ENCODE measurements at regions not wholly inside any gene's neighbourhood (a gene's known extent, or its start where the extent isn't known, plus 50 kb on each side); places are given as distances from the start of the nearest gene placed in this dataset.
"Not testable (repeated sequence)": the region's sequence is repeated elsewhere in the genome, so short reads cannot be mapped to it uniquely, and the experiment has no call there.

DNA sequence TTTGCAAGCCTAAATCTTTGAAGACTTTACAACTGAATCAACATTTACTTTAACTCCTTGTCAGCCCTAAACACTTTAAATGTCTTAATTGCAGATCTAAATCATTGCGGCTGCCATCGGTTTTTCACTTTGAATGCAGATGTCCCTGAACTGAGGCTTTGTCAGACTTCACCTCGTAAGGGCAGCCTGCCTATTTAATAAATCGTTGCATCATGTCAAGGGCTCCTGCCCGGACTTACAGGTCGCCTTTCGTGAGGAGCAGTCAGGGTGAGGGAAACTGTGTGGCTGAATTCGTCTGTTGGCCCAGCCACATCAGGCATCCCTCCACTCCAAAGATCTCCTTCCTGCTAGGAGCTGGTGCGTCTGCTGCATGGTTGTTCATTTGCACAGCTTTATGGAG, 368.2 kb upstream of the NPVF start:
- TF ChIP-seq, protein P1, sequence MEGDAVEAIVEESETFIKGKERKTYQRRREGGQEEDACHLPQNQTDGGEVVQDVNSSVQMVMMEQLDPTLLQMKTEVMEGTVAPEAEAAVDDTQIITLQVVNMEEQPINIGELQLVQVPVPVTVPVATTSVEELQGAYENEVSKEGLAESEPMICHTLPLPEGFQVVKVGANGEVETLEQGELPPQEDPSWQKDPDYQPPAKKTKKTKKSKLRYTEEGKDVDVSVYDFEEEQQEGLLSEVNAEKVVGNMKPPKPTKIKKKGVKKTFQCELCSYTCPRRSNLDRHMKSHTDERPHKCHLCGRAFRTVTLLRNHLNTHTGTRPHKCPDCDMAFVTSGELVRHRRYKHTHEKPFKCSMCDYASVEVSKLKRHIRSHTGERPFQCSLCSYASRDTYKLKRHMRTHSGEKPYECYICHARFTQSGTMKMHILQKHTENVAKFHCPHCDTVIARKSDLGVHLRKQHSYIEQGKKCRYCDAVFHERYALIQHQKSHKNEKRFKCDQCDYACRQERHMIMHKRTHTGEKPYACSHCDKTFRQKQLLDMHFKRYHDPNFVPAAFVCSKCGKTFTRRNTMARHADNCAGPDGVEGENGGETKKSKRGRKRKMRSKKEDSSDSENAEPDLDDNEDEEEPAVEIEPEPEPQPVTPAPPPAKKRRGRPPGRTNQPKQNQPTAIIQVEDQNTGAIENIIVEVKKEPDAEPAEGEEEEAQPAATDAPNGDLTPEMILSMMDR (IDR thresholded peaks at IDR 0.05; ENCODE audit: borderline replicate concordance, extremely low read depth, insufficient read depth), result no peak
- Histone ChIP-seq H3K36me3 (ENCODE audit: control insufficient read depth in 2 of 3, insufficient read depth in 3 of 3, low read length in 3 of 3) (no peaks in the 10 kb centered on the region), H3K9ac (ENCODE audit: low read length in 3 of 3) (no peak overlapping the region), H3K27me3 (ENCODE audit: control insufficient read depth, insufficient read depth, low read length) (no peaks in the 10 kb centered on the region), H3K4me3 (ENCODE audit: low read length in 3 of 3) (no peak overlapping the region), H3K4me1 (ENCODE audit: control insufficient read depth in 2 of 3, insufficient read depth in 2 of 3, low read depth in 1 of 3, low read length in 3 of 3) (no peaks in the 10 kb centered on the region), H3K9me3 (ENCODE audit: control insufficient read depth in 2 of 3, insufficient read depth in 1 of 3, low read length in 3 of 3) (no peaks in the 10 kb centered on the region), H3K27ac (ENCODE audit: low read depth in 2 of 2, low read length in 2 of 2) (no peak overlapping the region)
- DNase-seq (peak in 3 of 5 donors; percentile 26 to 61 (median 55)), FAIRE-seq (no peak)
- intact Hi-C loops (cut with DNase I), result no loop called here

DNA sequence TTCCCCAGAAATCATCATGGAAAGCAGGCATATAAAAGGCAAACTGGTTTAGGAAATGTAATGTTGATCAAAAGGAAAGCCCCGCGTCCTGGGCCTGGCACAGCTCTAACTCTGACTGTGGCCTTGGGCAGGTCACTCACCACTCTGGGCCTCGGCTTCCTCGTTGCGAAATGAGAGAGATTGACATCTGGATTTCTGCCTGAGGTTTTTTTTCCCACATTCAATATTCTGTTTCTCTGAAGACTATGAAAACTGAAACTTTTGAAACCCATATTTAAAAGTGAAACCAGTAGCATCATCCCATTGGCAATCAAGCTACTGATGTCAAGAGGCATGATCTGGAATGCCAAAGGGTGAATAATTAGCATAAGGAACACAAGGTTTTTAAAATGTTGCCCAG, 369.7 kb upstream of the NPVF start:
- FAIRE-seq, result no peak
- no peak for DNase-seq
- TF ChIP-seq, protein P1 (IDR thresholded peaks at IDR 0.05; ENCODE audit: borderline replicate concordance, extremely low read depth, insufficient read depth), result no peak
- Histone ChIP-seq H3K9me3 (ENCODE audit: control insufficient read depth in 2 of 3, insufficient read depth in 1 of 3, low read length in 3 of 3) (no peaks in the 10 kb centered on the region), H3K27me3 (ENCODE audit: control insufficient read depth, insufficient read depth, low read length) (no peaks in the 10 kb centered on the region), H3K4me3 (ENCODE audit: low read length in 3 of 3) (no peak overlapping the region), H3K27ac (ENCODE audit: low read depth in 2 of 2, low read length in 2 of 2) (no peak overlapping the region), H3K9ac (ENCODE audit: low read length in 3 of 3) (no peak overlapping the region), H3K4me1 (ENCODE audit: control insufficient read depth in 2 of 3, insufficient read depth in 2 of 3, low read depth in 1 of 3, low read length in 3 of 3) (no peaks in the 10 kb centered on the region), H3K36me3 (ENCODE audit: control insufficient read depth in 2 of 3, insufficient read depth in 3 of 3, low read length in 3 of 3) (no peaks in the 10 kb centered on the region)
- intact Hi-C loops (cut with DNase I), result no loop called here

GRCh38 chr7:25598765-25599164, 370.5 kb upstream of the NPVF start:
- Histone ChIP-seq H3K27me3 (ENCODE audit: control insufficient read depth, insufficient read depth, low read length) (no peaks in the 10 kb centered on the region), H3K9me3 (ENCODE audit: control insufficient read depth in 2 of 3, insufficient read depth in 1 of 3, low read length in 3 of 3) (no peaks in the 10 kb centered on the region), H3K36me3 (ENCODE audit: control insufficient read depth in 2 of 3, insufficient read depth in 3 of 3, low read length in 3 of 3) (no peaks in the 10 kb centered on the region), H3K4me3 (ENCODE audit: low read length in 3 of 3) (no peak overlapping the region), H3K9ac (ENCODE audit: low read length in 3 of 3) (no peak overlapping the region), H3K27ac (ENCODE audit: low read depth in 2 of 2, low read length in 2 of 2) (no peak overlapping the region), H3K4me1 (ENCODE audit: control insufficient read depth in 2 of 3, insufficient read depth in 2 of 3, low read depth in 1 of 3, low read length in 3 of 3) (no peaks in the 10 kb centered on the region)
- intact Hi-C loops (cut with DNase I), result no loop called here
- TF ChIP-seq, protein P1 (IDR thresholded peaks at IDR 0.05; ENCODE audit: borderline replicate concordance, extremely low read depth, insufficient read depth), result no peak
- DNase-seq (no peak), FAIRE-seq (no peak)

- FAIRE-seq (no peak), DNase-seq (no peak)
- H3K27me3 ChIP-seq (ENCODE audit: control insufficient read depth, insufficient read depth, low read length), result no peaks in the 10 kb centered on the region
- intact Hi-C loops (cut with DNase I), result no loop called here
- H3K27ac ChIP-seq (ENCODE audit: low read depth in 2 of 2, low read length in 2 of 2), result no peak overlapping the region
- TF ChIP-seq, protein P1 (IDR thresholded peaks at IDR 0.05; ENCODE audit: borderline replicate concordance, extremely low read depth, insufficient read depth), result no peak
- no peaks in the 10 kb centered on the region for H3K36me3 ChIP-seq (ENCODE audit: control insufficient read depth in 2 of 3, insufficient read depth in 3 of 3, low read length in 3 of 3)
- no peak overlapping the region for H3K4me3 ChIP-seq (ENCODE audit: low read length in 3 of 3)
- no peaks in the 10 kb centered on the region for H3K9me3 ChIP-seq (ENCODE audit: control insufficient read depth in 2 of 3, insufficient read depth in 1 of 3, low read length in 3 of 3)
- H3K9ac ChIP-seq (ENCODE audit: low read length in 3 of 3), result no peak overlapping the region
- no peaks in the 10 kb centered on the region for H3K4me1 ChIP-seq (ENCODE audit: control insufficient read depth in 2 of 3, insufficient read depth in 2 of 3, low read depth in 1 of 3, low read length in 3 of 3)
Measured at GRCh38 chr7:25600262-25600920, 372.1 kb upstream of the NPVF start.

DNA sequence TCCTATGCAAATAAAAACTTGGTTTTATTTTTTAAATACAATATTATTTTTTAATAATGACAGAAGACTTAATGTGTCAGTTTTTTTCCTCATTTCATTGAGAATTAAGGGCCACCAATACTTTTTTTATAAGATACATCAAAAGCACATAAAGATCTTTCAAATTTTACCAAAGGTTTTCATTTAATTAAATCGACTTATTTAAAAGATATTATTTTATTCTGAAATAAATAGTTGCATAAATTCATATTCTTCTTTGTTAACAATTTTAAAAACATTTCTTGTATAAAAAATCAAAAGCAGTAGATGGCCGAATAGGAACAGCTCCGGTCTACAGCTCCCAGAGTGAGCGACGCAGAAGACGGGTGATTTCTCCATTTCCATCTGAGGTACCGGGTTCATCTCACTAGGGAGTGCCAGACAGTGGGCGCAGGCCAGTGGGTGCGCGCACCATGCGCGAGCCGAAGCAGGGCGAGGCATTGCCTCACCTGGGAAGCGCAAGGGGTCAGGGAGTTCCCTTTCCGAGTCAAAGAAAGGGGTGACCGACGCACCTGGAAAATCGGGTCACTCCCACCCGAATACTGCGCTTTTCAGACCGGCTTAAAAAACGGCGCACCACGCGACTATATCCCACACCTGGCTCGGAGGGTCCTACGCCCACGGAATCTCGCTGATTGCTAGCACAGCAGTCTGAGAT, 374.6 kb upstream of the NPVF start:
- H3K9ac ChIP-seq (ENCODE audit: low read length in 3 of 3); H3K27ac ChIP-seq (ENCODE audit: low read depth in 2 of 2, low read length in 2 of 2); H3K36me3 ChIP-seq (ENCODE audit: control insufficient read depth in 2 of 3, insufficient read depth in 3 of 3, low read length in 3 of 3); H3K4me1 ChIP-seq (ENCODE audit: control insufficient read depth in 2 of 3, insufficient read depth in 2 of 3, low read depth in 1 of 3, low read length in 3 of 3); H3K27me3 ChIP-seq (ENCODE audit: control insufficient read depth, insufficient read depth, low read length); intact Hi-C loops (cut with DNase I); H3K9me3 ChIP-seq (ENCODE audit: control insufficient read depth in 2 of 3, insufficient read depth in 1 of 3, low read length in 3 of 3); H3K4me3 ChIP-seq (ENCODE audit: low read length in 3 of 3): not testable (repeated sequence)
- DNase-seq (peak in 1 of 5 donors; percentile 22), FAIRE-seq (peak; percentile 91)

All from kidney (tissue), 13 donors.